B cell (primary cell): ENCODE measurements at regions not wholly inside any gene's neighbourhood (a gene's known extent, or its start where the extent isn't known, plus 50 kb on each side); places are given as distances from the start of the nearest gene placed in this dataset.

Source experiments
- ATAC-seq: fragments of 200-7000 bp; cut with Tn5 transposase; one replicate; pipeline ENCODE4 v1.10.0; 2021; ENCODE audit warnings: low read depth, mild to moderate bottlenecking, moderate number of reproducible peaks, moderate library complexity
- CTCF ChIA-PET: fragments of 350-600 bp; sonication (Branson Sonifier 250); formaldehyde crosslinking; loops from one replicate; lab custom pipeline; 2021; ENCODE audit warnings: antibody characterized with exemption, inconsistent platforms; lab: Charles Lee
- POLR2A ChIA-PET: fragments of 350-600 bp; sonication (Branson Sonifier 250); formaldehyde crosslinking; loops from one replicate; lab custom pipeline; 2021; ENCODE audit warnings: antibody characterized with exemption; lab: Charles Lee
- DNase-seq: peaks from one replicate; pipeline ENCODE4 v3.0.0; 2013
- H2AFZ ChIP-seq: 2 replicates; pipeline ENCODE4 v1.6.1; 2012; ENCODE audit warnings: mild to moderate bottlenecking, low read depth, low read length; ENCODE audit not compliant: insufficient read depth, poor library complexity, severe bottlenecking
- H3K27ac ChIP-seq, 2 donors: 1 replicate in 1 of 2; 2 replicates in 1 of 2; pipeline ENCODE4 v1.5.1; 2012 to 2013; ENCODE audit warnings: low read length in 2 of 2, mild to moderate bottlenecking in 2 of 2, moderate library complexity in 1 of 2
- H3K27me3 ChIP-seq, 4 experiments: fragments of 200-600 bp in 1 of 4; sonication (generic) in 1 of 4; replicated peaks in 1 of 4; 1 replicate in 2 of 4; 2 replicates in 2 of 4; pipeline versions ENCODE4 v1.6.1 to v1.7.0; 2013 to 2016; ENCODE audit warnings: low read length in 3 of 4, mild to moderate bottlenecking in 2 of 4, mixed read lengths in 1 of 4, moderate library complexity in 1 of 4; ENCODE audit not compliant: insufficient read depth in 4 of 4, control insufficient read depth in 3 of 4; ENCODE audit errors: control extremely low read depth in 1 of 4
- H3K36me3 ChIP-seq, 2 experiments: replicated peaks in 1 of 2; 1 replicate in 1 of 2; 2 replicates in 1 of 2; pipeline versions ENCODE4 v1.6.1 to v1.7.1; 2013; ENCODE audit warnings: low read length in 1 of 2; ENCODE audit not compliant: insufficient read depth in 2 of 2, control insufficient read depth in 1 of 2; ENCODE audit errors: control extremely low read depth in 1 of 2, extremely low read depth in 1 of 2
- H3K4me1 ChIP-seq, 2 donors: fragments of 200-600 bp in 1 of 2; sonication (generic) in 1 of 2; 1 replicate in 1 of 2; 2 replicates in 1 of 2; pipeline versions ENCODE4 v1.5.1 to v1.6.1; 2013 to 2017; ENCODE audit warnings: low read length in 2 of 2; ENCODE audit not compliant: control insufficient read depth in 2 of 2, insufficient read depth in 2 of 2
- H3K4me2 ChIP-seq: replicated peaks from 2 replicates; pipeline ENCODE3; 2012; ENCODE audit warnings: mild to moderate bottlenecking, low read depth, low read length; ENCODE audit not compliant: poor library complexity, severe bottlenecking
- H3K4me3 ChIP-seq, 5 experiments: fragments of 200-600 bp in 1 of 5; sonication (generic) in 1 of 5; 1 replicate in 3 of 5; 2 replicates in 2 of 5; pipeline versions ENCODE4 v1.5.1 to v1.7.0; 2011 to 2016; ENCODE audit warnings: low read length in 4 of 5, mild to moderate bottlenecking in 4 of 5, low read depth in 2 of 5, control low read depth in 1 of 5, moderate library complexity in 1 of 5; ENCODE audit not compliant: insufficient read depth in 1 of 5; ENCODE audit errors: control extremely low read depth in 1 of 5, extremely low read depth in 1 of 5
- H3K79me2 ChIP-seq: fragments of 200-600 bp; sonication (generic); one replicate; pipeline ENCODE4 v1.6.0; 2016; ENCODE audit warnings: low read length; ENCODE audit not compliant: control insufficient read depth, insufficient read depth
- H3K9ac ChIP-seq: fragments of 200-600 bp; sonication (generic); 2 replicates; pipeline ENCODE4 v1.6.1; 2017; ENCODE audit warnings: mild to moderate bottlenecking, low read length, moderate library complexity
- H3K9me3 ChIP-seq, 3 donors: one replicate each; pipeline versions ENCODE4 v1.6.1 to v1.7.1; 2013; ENCODE audit warnings: low read length in 2 of 3; ENCODE audit not compliant: control insufficient read depth in 2 of 3, insufficient read depth in 1 of 3; ENCODE audit errors: control extremely low read depth in 1 of 3
- H4K20me1 ChIP-seq: 2 replicates; pipeline ENCODE4 v1.6.0; 2012; ENCODE audit warnings: mild to moderate bottlenecking, low read length; ENCODE audit not compliant: insufficient read depth, control insufficient read depth, poor library complexity, severe bottlenecking
- H3K27ac Mint-ChIP-seq: one replicate; pipeline ENCODE4 v1.8.0; 2021; ENCODE audit warnings: mixed read lengths
- H3K27me3 Mint-ChIP-seq: one replicate; pipeline ENCODE4 v1.8.0; 2021; ENCODE audit warnings: mixed read lengths
- H3K4me1 Mint-ChIP-seq: one replicate; pipeline ENCODE4 v1.8.0; 2021; ENCODE audit warnings: mixed read lengths
- H3K4me3 Mint-ChIP-seq: one replicate; pipeline ENCODE4 v1.8.0; 2021; ENCODE audit warnings: mixed read lengths
- H3K9me3 Mint-ChIP-seq: one replicate; pipeline ENCODE4 v1.8.0; 2022; ENCODE audit warnings: mixed read lengths; ENCODE audit not compliant: insufficient read depth
- CTCF ChIP-seq: fragments of 200-600 bp; IDR thresholded peaks from one replicate; pipeline ENCODE4 v1.8.0; 2022; ENCODE audit warnings: antibody characterized with exemption, mild to moderate bottlenecking
- EZH2 ChIP-seq: IDR thresholded peaks from 2 replicates; pipeline ENCODE4 v1.6.1; 2012; ENCODE audit warnings: borderline replicate concordance, low read depth, mild to moderate bottlenecking, moderate library complexity, low read length; ENCODE audit not compliant: insufficient read depth, poor library complexity, severe bottlenecking
- intact Hi-C: fragments of 100-400 bp; cut with micrococcal nuclease; formaldehyde crosslinking; loops from one replicate; pipeline ENCODE4 v1.10.0; 2022

GRCh38 chr2:138244501-138244925 is 257.1 kb upstream of the SPOPL start:
- H2AFZ ChIP-seq, result no peak overlapping the region
- Mint-ChIP-seq H3K4me1 (no peaks in the 10 kb centered on the region), H3K9me3 (no peaks in the 10 kb centered on the region), H3K27me3 (no peaks in the 10 kb centered on the region), H3K4me3 (no peak overlapping the region), H3K27ac (no peak overlapping the region)
- ATAC-seq (no peak), DNase-seq (no peak)
- H3K9ac ChIP-seq, result no peak overlapping the region
- H3K9me3 ChIP-seq, result no peaks in the 10 kb centered on the region
- H3K79me2 ChIP-seq, result no peaks in the 10 kb centered on the region
- no peak for TF ChIP-seq CTCF
- TF ChIP-seq EZH2, result no peak
- no peak overlapping the region for H3K4me2 ChIP-seq
- ChIA-PET POLR2A (no interaction called here), CTCF (no interaction called here)
- no peak overlapping the region for H3K4me3 ChIP-seq
- H3K4me1 ChIP-seq, result no peaks in the 10 kb centered on the region
- no peaks in the 10 kb centered on the region for H3K27me3 ChIP-seq
- H3K36me3 ChIP-seq, result no peaks in the 10 kb centered on the region
- no peak overlapping the region for H3K27ac ChIP-seq
- no peaks in the 10 kb centered on the region for H4K20me1 ChIP-seq
- intact Hi-C loops, result no loop called here

- H3K27me3 Mint-ChIP-seq, result no peaks in the 10 kb centered on the region
- no peak overlapping the region for H3K27ac Mint-ChIP-seq
- no peaks in the 10 kb centered on the region for H4K20me1 ChIP-seq
- H2AFZ ChIP-seq, result no peak overlapping the region
- no peak overlapping the region for H3K4me3 Mint-ChIP-seq
- no peaks in the 10 kb centered on the region for H3K9me3 Mint-ChIP-seq
- no peaks in the 10 kb centered on the region for H3K9me3 ChIP-seq
- ATAC-seq (no peak), DNase-seq (no peak)
- ChIA-PET CTCF (no interaction called here), POLR2A (no interaction called here)
- H3K27ac ChIP-seq, result no peak overlapping the region
- no peak overlapping the region for H3K9ac ChIP-seq
- TF ChIP-seq CTCF (no peak), EZH2 (no peak)
- no peak overlapping the region for H3K4me2 ChIP-seq
- no peaks in the 10 kb centered on the region for H3K36me3 ChIP-seq
- H3K79me2 ChIP-seq, result no peaks in the 10 kb centered on the region
- H3K27me3 ChIP-seq, result no peaks in the 10 kb centered on the region
- H3K4me3 ChIP-seq, result no peak overlapping the region
- intact Hi-C loops, result no loop called here
- H3K4me1 ChIP-seq, result no peaks in the 10 kb centered on the region
- no peaks in the 10 kb centered on the region for H3K4me1 Mint-ChIP-seq
These were observed 256.3 kb upstream of the SPOPL start for GRCh38 chr2:138245310-138245709.
